T-helper 17 cell (primary cell): ENCODE measurements at regions not wholly inside any gene's neighbourhood (a gene's known extent, or its start where the extent isn't known, plus 50 kb on each side); places are given as distances from the start of the nearest gene placed in this dataset.

Experiments used
- ATAC-seq: fragments of 150-1000 bp; cut with Tn5 transposase; 2 replicates; pipeline ENCODE4 v1.10.0; 2021; ENCODE audit warnings: mild to moderate bottlenecking, moderate library complexity
- DNase-seq, 3 donors: peaks; one replicate each; pipeline versions ENCODE4 v3.0.0 to v3.0.0-alpha.2; 2020 to 2021
- H3K9me3 ChIP-seq: one replicate; pipeline ENCODE4 v1.7.0; 2013; ENCODE audit warnings: low read length, mild to moderate bottlenecking; ENCODE audit not compliant: control insufficient read depth, poor library complexity, severe bottlenecking
- H3K27ac Mint-ChIP-seq: one replicate; pipeline ENCODE4 v1.8.0; 2022; ENCODE audit warnings: mild to moderate bottlenecking, moderate library complexity, mixed read lengths
- H3K27me3 Mint-ChIP-seq: one replicate; pipeline ENCODE4 v1.8.0; 2022; ENCODE audit warnings: mixed read lengths
- H3K36me3 Mint-ChIP-seq: one replicate; pipeline ENCODE4 v1.8.0; 2022; ENCODE audit warnings: low read depth, mixed read lengths
- H3K4me1 Mint-ChIP-seq: one replicate; pipeline ENCODE4 v1.8.0; 2022; ENCODE audit warnings: mild to moderate bottlenecking, mixed read lengths
- H3K4me3 Mint-ChIP-seq: one replicate; pipeline ENCODE4 v1.8.0; 2022; ENCODE audit warnings: mild to moderate bottlenecking, moderate library complexity, mixed read lengths

DNA sequence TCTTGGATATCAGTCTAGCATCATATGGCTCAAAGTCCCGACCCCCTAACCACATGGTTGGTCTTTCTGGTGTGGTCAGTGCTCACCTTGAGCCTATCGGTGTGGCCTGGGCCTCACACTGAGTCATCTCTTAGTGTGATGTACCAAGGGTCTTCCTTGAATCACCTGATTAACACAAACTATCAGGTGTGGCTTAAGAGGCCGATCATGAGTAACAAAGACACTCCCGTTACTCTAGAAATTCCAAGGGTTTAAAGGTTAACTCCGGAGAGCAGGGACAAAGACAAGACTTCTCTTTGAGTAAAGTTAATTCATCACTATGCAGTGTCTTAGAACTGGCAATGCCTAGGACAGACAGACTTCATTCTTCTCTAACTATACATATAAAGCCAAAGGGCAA, 52.3 kb upstream of the ARMC3 start:
- no peaks in the 10 kb centered on the region for H3K9me3 ChIP-seq
- DNase-seq (no peak), ATAC-seq (no peak)
- no peak overlapping the region for H3K4me3 Mint-ChIP-seq
- no peak overlapping the region for H3K27ac Mint-ChIP-seq
- no peaks in the 10 kb centered on the region for H3K4me1 Mint-ChIP-seq
- peaks cover 2% of the 10 kb centered on the region for H3K36me3 Mint-ChIP-seq
- H3K27me3 Mint-ChIP-seq: peaks cover 26% of the 10 kb centered on the region

DNA sequence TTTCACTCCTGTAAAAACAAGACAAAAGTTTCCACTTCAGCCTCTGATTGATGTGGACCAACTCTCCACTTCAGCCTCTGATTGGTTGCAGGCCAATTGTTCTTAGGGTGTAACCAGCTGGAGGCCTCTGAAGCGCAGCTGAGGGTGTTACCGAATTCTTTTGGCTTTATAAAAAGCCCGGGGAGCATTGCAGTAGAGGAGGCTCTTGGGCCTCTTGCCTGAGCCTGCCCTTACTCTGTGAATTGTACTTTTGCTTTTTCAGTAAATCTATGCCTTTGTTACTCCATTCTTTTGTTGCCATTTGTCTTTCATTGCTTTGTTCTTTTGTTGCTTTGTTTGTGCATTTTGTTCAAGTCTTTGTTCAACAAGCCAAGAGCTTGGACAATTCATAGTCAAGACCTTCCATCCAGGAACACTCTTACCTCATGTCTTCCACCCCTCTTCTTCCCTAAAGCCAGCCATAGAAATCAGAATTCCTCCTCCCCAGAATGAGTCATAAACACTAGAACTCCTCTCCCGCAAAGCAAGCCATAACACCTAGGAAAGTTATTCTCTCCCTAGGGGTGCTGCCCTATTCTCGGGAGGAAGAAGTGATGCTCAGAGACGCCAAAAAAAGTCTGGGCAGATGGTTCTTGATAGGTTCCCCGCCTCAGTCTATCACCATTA, 53.5 kb upstream of the ARMC3 start:
- DNase-seq: no peak
- no peak overlapping the region for H3K27ac Mint-ChIP-seq

DNA sequence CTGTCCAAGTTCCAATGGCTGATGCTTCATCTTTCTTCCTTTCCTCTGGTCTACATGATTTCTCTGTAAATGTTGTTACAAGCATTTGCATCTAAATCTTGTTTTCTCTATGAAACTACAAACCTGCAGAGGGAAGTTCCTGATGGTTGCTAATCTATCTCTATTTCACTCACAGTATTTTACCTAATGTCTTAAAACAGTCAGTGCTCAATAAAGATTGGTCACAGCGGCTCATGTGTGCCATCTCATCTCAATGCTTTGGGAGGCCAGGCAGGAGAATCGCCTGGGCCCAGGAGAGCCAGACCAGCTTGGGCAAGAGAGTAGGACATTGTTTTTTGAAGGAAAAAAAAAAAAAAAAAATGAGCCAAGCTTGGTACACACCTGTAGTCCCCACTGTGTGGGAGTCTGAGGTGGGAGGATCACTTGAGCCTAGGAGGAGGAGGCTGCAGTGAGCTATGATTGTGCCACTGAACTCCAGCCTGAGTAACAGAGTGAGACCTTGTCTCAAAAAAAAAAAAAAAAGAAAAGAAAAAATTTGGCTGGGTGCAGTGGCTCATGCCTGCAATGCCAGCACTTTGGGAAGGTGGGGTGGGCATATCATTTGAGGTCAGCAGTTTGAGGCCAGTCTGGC, 71.3 kb upstream of the ARMC3 start:
- no peaks in the 10 kb centered on the region for H3K9me3 ChIP-seq
- Mint-ChIP-seq H3K4me3 (no peak overlapping the region), H3K27ac (no peak overlapping the region), H3K4me1 (no peaks in the 10 kb centered on the region), H3K27me3 (no peaks in the 10 kb centered on the region), H3K36me3 (no peaks in the 10 kb centered on the region)
- no peak for ATAC-seq
- no peak for DNase-seq

More for the DNA sequence above, 53.5 kb upstream of the ARMC3 start:
- Mint-ChIP-seq H3K27me3 (peaks cover 26% of the 10 kb centered on the region), H3K36me3 (no peaks in the 10 kb centered on the region), H3K4me3 (no peak overlapping the region), H3K4me1 (no peaks in the 10 kb centered on the region)
- ATAC-seq: no peak
- H3K9me3 ChIP-seq: no peaks in the 10 kb centered on the region

DNA sequence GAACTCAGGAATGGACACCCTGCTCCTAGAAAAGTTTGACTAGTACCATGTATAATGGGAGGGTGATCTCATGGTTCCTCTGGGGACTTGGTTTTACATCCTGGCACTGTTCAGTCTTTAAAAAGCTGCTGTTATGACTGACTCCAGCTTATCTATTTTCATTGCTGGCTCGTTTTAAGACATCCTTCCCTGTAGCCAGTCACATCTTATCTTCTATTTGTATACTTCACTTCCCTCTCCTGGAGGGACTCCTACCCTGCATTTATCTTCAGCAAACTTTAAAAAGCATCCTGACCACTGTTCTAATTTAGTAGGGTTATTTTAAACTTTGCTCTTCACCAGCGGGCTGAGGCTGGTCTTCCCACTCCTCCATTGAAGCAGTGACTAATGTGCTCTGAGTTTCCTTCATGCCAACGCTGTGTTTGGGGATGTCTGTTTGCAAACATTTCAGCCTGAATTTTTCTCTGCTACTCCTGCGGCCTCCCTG, 72.9 kb upstream of the ARMC3 start:
- Mint-ChIP-seq H3K27me3 (no peaks in the 10 kb centered on the region), H3K4me1 (no peaks in the 10 kb centered on the region), H3K36me3 (no peaks in the 10 kb centered on the region), H3K4me3 (no peak overlapping the region), H3K27ac (no peak overlapping the region)
- DNase-seq (no peak), ATAC-seq (no peak)
- no peaks in the 10 kb centered on the region for H3K9me3 ChIP-seq

DNA sequence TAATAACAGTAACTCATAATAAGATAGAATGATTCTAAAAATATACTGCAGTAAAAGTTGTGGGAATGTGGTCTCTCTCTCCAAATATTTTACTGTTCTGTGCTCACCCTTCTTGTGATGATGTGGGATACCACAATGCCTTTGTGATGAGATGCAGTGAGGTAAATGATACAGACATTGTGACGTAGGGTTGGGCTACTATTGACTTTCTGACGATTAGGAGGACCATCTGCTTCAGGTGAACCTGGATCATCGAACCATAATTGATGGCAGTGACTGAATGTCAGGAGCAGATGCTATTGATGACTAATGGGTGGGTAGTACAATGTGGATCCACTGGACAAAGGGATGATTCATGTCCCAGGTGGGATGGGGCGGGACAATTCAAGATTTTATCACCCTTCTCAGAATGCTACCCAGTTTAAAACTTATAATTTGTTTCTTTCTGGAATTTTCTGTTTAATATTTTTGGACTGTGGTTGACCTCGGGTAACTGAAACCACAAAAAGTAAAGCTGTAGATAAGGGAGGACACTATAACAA, 73.9 kb upstream of the ARMC3 start:
- no peak for ATAC-seq
- no peaks in the 10 kb centered on the region for H3K36me3 Mint-ChIP-seq

DNA sequence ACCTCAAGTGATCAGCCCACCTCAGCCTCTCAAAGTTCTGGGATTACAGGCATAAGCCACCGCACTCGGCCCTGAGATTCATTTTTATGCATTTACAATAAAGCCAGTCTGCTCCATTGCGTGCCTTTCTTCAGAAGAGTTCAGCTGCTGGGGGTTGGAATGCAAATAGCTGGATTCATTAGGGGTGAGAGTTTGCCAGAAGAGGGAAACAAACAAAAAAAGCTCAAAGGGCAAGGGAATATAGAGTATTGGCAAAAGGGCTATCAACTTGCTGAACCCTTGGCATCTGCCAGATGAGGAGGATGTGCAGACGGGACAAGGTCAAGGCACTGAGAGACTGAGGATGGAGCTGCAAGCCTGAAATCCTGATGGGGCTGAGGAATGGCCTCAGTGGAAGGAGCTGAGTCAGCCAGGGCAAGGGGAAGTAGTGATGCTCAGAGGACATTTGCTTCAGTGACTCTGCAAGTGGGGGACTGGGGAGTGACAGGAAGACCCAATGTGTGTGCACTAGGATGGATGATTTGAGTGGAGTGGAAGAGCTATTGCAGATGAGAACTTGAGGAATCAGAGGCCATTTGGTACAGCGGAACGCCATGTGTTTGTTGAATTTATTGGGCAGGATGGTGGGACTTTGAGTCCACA, 75.0 kb upstream of the ARMC3 start:
- ATAC-seq: no peak
- peaks cover 16% of the 10 kb centered on the region for H3K27me3 Mint-ChIP-seq
- no peak overlapping the region for H3K4me3 Mint-ChIP-seq
- peaks cover 11% of the 10 kb centered on the region for H3K4me1 Mint-ChIP-seq
- no peak overlapping the region for H3K27ac Mint-ChIP-seq
- no peak for DNase-seq
- H3K9me3 ChIP-seq: no peaks in the 10 kb centered on the region
- peaks cover 2% of the 10 kb centered on the region for H3K36me3 Mint-ChIP-seq

More for the DNA sequence above, 73.9 kb upstream of the ARMC3 start:
- Mint-ChIP-seq H3K27ac (no peak overlapping the region), H3K4me1 (peaks cover 7% of the 10 kb centered on the region), H3K27me3 (peaks cover 6% of the 10 kb centered on the region), H3K4me3 (no peak overlapping the region)
- H3K9me3 ChIP-seq: no peaks in the 10 kb centered on the region
- no peak for DNase-seq

DNA sequence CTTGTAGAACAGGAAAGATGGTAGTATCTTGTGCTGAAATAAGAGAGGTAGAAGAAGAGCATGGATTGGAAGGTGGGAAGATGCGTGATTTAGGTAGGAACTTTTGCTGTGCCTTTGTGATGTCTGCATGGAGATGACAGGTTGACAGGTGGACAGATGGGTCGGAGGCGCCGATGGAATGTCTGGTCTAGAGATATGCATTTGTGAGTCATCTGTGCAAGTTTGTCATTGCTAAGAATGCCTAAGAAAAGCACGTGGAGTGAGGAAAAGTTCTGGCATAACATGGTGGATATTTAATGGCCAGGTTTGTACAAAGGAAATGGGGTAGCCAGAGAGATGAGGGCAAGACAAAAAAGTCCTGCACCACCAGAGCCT, 76.0 kb upstream of the ARMC3 start:
- no peak for DNase-seq
- peaks cover 19% of the 10 kb centered on the region for H3K27me3 Mint-ChIP-seq
- H3K36me3 Mint-ChIP-seq: peaks cover 2% of the 10 kb centered on the region
- no peak overlapping the region for H3K4me3 Mint-ChIP-seq
- H3K4me1 Mint-ChIP-seq: peaks cover 11% of the 10 kb centered on the region
- H3K9me3 ChIP-seq: no peaks in the 10 kb centered on the region
- no peak for ATAC-seq
- no peak overlapping the region for H3K27ac Mint-ChIP-seq

DNA sequence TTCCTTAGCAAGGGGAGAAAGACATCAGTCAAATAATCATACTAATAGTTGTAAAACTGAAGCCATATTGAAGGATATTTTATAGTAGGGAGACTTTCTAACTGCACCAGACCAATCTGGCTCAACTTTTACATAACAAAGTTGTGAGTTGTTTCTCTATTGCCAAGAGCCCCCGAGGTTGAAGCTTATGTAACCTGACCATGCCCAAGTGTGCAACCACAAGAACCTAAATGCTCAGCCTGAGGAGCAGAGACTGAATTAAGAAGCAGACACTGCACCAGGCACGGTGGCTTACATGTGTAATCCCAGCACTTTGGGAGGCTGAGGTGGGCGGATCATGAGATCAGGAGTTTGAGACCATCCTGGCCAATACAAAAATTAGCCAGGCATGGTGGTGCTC, 77.3 kb upstream of the ARMC3 start:
- Mint-ChIP-seq H3K4me1 (peaks cover 13% of the 10 kb centered on the region), H3K27me3 (peaks cover 20% of the 10 kb centered on the region), H3K36me3 (peaks cover 2% of the 10 kb centered on the region), H3K27ac (no peak overlapping the region), H3K4me3 (no peak overlapping the region)
- ATAC-seq (no peak), DNase-seq (no peak)
- H3K9me3 ChIP-seq: no peaks in the 10 kb centered on the region

DNA sequence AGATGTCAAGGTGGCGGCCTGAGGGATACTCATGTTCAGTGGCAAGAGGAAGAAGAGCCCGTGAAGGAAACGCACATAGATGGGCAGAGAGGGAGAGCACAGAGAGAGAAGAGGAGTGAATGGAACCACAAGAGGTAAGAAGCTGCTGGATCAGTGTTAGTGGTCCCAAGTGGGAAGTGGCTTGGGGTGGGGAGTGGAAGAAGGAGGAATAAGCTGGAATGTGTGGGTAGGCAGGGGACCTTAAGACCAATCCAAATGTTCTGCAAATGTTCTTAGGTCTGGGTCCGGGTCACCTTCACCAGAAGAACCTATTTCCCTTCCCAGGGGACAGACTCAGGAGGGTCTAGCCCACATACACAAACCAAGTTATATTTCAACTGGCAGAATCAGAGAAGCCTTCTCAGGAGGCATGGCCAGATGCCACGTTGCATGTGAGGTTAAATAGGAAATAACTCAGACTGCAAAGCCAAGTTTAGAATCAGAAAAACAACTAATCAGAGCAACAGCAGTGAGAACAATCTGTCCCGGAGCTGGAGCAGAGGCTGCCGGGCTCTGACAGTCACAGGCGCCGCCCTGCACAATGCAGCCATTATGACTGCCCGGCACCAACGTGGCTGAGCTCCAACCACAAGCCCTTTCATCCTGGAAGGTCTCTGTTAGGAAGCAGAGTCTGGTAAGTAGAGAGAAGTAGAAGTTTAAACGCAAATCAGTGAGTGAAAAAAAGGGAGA, 78.6 kb upstream of the ARMC3 start:
- Mint-ChIP-seq H3K4me1 (peaks cover 13% of the 10 kb centered on the region), H3K36me3 (peaks cover 2% of the 10 kb centered on the region), H3K27me3 (peaks cover 20% of the 10 kb centered on the region), H3K4me3 (peak overlapping the region; percentile 63), H3K27ac (peak overlapping the region; percentile 57)
- no peak for DNase-seq
- ATAC-seq: no peak
- no peaks in the 10 kb centered on the region for H3K9me3 ChIP-seq

DNA sequence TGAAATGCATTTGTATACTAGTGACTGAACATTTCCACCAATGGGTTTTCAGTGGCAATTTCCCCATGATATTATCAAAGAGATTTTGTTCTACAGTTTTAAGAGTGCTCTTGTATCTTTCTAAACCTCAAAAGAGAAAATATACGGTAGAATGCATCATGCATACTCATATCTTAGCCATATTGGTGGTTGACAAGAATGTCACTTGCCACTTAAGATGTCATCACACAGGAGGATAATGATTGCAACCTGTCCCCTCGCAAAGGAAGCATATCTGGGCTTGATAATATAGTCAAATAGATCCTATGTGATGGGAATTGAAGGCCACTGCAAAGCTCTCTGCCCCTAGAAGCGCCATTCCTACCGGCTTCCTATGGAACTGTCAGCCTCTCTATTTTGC, 79.3 kb upstream of the ARMC3 start:
- Mint-ChIP-seq H3K27me3 (peaks cover 20% of the 10 kb centered on the region), H3K27ac (no peak overlapping the region), H3K4me1 (peaks cover 13% of the 10 kb centered on the region), H3K36me3 (peaks cover 2% of the 10 kb centered on the region), H3K4me3 (no peak overlapping the region)
- no peaks in the 10 kb centered on the region for H3K9me3 ChIP-seq
- DNase-seq (no peak), ATAC-seq (no peak)

DNA sequence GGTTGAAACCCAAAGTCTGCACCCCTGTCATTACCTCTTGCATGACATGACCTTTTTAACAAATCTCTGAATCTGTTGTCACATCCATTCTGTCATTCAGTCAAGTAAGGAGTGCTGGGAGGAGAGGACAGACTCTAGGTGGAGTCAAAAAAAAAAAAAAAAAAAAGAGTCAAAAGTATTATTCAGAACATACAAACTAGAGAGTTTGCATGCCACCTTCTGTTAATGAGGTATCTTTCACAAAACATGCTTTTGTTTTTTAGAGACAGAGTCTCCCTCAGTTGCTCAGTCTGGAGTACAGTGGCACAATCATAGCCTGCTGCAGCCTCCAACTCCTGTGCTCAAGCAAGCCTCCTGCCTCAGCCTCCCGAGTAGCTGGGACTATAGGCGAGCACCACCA, 81.6 kb upstream of the ARMC3 start:
- H3K4me1 Mint-ChIP-seq: peaks cover 13% of the 10 kb centered on the region
- no peak overlapping the region for H3K27ac Mint-ChIP-seq

DNA sequence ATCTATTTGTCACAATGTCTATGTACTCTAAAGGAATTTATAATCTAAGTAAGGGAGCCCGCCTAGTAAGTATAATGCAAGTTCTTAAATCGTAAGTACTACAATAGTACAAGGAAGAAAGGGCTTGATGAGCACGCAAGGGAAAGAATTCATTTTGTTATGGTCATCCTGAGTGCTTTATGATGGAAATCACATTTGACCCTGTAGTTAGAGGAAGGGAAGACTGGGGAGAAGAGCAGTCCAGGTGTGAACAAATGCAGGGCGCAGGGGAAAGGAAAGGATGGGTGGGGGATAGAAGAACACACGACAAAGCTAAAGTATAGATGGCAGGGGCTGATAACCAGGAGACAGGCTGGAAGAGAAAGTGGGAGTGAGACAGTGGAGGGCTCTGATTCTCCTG, 88.2 kb upstream of the ARMC3 start:
- no peaks in the 10 kb centered on the region for H3K27me3 Mint-ChIP-seq
- no peak overlapping the region for H3K4me3 Mint-ChIP-seq
- DNase-seq: no peak
- H3K36me3 Mint-ChIP-seq: peaks cover 3% of the 10 kb centered on the region
- no peaks in the 10 kb centered on the region for H3K9me3 ChIP-seq
- no peak overlapping the region for H3K27ac Mint-ChIP-seq
- ATAC-seq: no peak
- H3K4me1 Mint-ChIP-seq: peaks cover 3% of the 10 kb centered on the region

More for the DNA sequence above, 81.6 kb upstream of the ARMC3 start:
- Mint-ChIP-seq H3K27me3 (peaks cover 20% of the 10 kb centered on the region), H3K36me3 (peaks cover 2% of the 10 kb centered on the region), H3K4me3 (no peak overlapping the region)
- H3K9me3 ChIP-seq: no peaks in the 10 kb centered on the region
- DNase-seq (no peak), ATAC-seq (no peak)

DNA sequence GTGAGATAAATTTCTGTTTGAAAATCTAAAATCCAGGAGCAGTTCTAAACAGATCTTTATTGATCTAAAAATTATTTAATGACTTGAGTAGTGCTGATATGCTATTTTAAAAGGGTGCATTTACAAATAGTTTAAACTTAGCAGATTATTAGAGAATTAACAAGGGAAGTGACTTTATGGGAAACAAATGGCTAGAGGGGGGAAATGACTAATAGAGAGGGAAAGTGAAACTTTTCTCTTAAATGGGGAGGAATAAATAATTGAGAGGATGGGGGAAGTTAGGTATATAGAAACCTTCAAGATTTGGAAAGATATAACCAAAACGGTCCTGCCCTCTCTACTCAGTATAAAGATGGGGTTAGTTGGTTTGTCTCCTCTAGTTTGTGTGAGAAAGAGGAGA, 90.1 kb upstream of the ARMC3 start:
- no peaks in the 10 kb centered on the region for H3K27me3 Mint-ChIP-seq
- no peak for DNase-seq
- H3K4me1 Mint-ChIP-seq: peaks cover 3% of the 10 kb centered on the region
- no peak overlapping the region for H3K4me3 Mint-ChIP-seq
- peaks cover 3% of the 10 kb centered on the region for H3K36me3 Mint-ChIP-seq
- no peaks in the 10 kb centered on the region for H3K9me3 ChIP-seq
- no peak for ATAC-seq
- H3K27ac Mint-ChIP-seq: no peak overlapping the region
